Tibial artery (tissue), 4 donors: ENCODE measurements at regions not wholly inside any gene's neighbourhood (a gene's known extent, or its start where the extent isn't known, plus 50 kb on each side); places are given as distances from the start of the nearest gene placed in this dataset.
"Not testable (repeated sequence)": the region's sequence is repeated elsewhere in the genome, so short reads cannot be mapped to it uniquely, and the experiment has no call there.

ENCODE experiments used
- DNase-seq, 2 donors: peaks; one replicate each; pipeline ENCODE4 v3.0.0-alpha.2; 2019
- H3K27ac ChIP-seq, 2 donors: fragments of 200-600 bp; sonication (generic) in 1 of 2; 1 replicate in 1 of 2; 2 replicates in 1 of 2; pipeline ENCODE4 v1.5.1; 2018 to 2019; ENCODE audit warnings: mild to moderate bottlenecking in 1 of 2
- H3K27me3 ChIP-seq, 2 donors: fragments of 200-600 bp; sonication (generic) in 1 of 2; one replicate each; pipeline versions ENCODE4 v1.5.1 to v1.6.0; 2016 to 2019
- H3K36me3 ChIP-seq, 3 donors: fragments of 200-600 bp; sonication (generic) in 2 of 3; one replicate each; pipeline ENCODE4 v1.5.1; 2016 to 2019; ENCODE audit warnings: mild to moderate bottlenecking in 2 of 3
- H3K4me1 ChIP-seq, 4 donors: fragments of 200-600 bp; sonication (generic) in 2 of 4; 1 replicate in 3 of 4; 2 replicates in 1 of 4; pipeline ENCODE4 v1.5.1; 2016 to 2019
- H3K4me3 ChIP-seq, 2 donors: fragments of 200-600 bp; sonication (generic) in 1 of 2; 1 replicate in 1 of 2; 2 replicates in 1 of 2; pipeline ENCODE4 v1.5.1; 2018 to 2019; ENCODE audit warnings: mild to moderate bottlenecking in 2 of 2
- H3K9me3 ChIP-seq, 3 donors: fragments of 200-600 bp; sonication (generic) in 1 of 3; one replicate each; pipeline ENCODE4 v1.5.1; 2016 to 2019
- CTCF ChIP-seq, 2 experiments: fragments of 200-600 bp in 1 of 2; fragments of 450-650 bp in 1 of 2; IDR thresholded peaks; one replicate each; pipeline ENCODE4 v1.5.1; 2017 to 2019; ENCODE audit warnings: antibody characterized with exemption in 2 of 2, mild to moderate bottlenecking in 1 of 2, moderate library complexity in 1 of 2
- intact Hi-C: fragments of 100-400 bp; cut with DNase I; formaldehyde crosslinking; loops from one replicate; pipeline ENCODE4 v1.15.0; 2023; ENCODE audit warnings: low total_unique reads

GRCh38 chr2:139574371-139574770, 794.2 kb upstream of the NXPH2 start:
- intact Hi-C loops, result no loop called here
- no peak for DNase-seq
- Histone ChIP-seq H3K36me3 (no peaks in the 10 kb centered on the region), H3K9me3 (no peaks in the 10 kb centered on the region), H3K4me1 (no peaks in the 10 kb centered on the region), H3K27ac (no peak overlapping the region), H3K27me3 (no peaks in the 10 kb centered on the region), H3K4me3 (no peak overlapping the region)
- no peak for TF ChIP-seq CTCF (IDR thresholded peaks at IDR 0.05)

- TF ChIP-seq CTCF (IDR thresholded peaks at IDR 0.05), result no peak
- no peak for DNase-seq
- Histone ChIP-seq H3K27ac (no peak overlapping the region), H3K4me3 (no peak overlapping the region), H3K36me3 (no peaks in the 10 kb centered on the region), H3K27me3 (no peaks in the 10 kb centered on the region), H3K4me1 (no peaks in the 10 kb centered on the region), H3K9me3 (no peaks in the 10 kb centered on the region)
- intact Hi-C loops, result no loop called here
Measured at GRCh38 chr2:139556789-139557188, 776.6 kb upstream of the NXPH2 start.

- Histone ChIP-seq H3K4me3 (no peak overlapping the region), H3K36me3 (no peaks in the 10 kb centered on the region), H3K27ac (no peak overlapping the region), H3K27me3 (no peaks in the 10 kb centered on the region), H3K4me1 (no peaks in the 10 kb centered on the region), H3K9me3 (no peaks in the 10 kb centered on the region)
- TF ChIP-seq CTCF (IDR thresholded peaks at IDR 0.05), result no peak
- intact Hi-C loops, result no loop called here
- DNase-seq, result no peak
Measured at GRCh38 chr2:139550873-139551272, 770.7 kb upstream of the NXPH2 start.

- no peak for DNase-seq
- Histone ChIP-seq H3K9me3 (no peaks in the 10 kb centered on the region), H3K36me3 (no peaks in the 10 kb centered on the region), H3K27me3 (no peaks in the 10 kb centered on the region), H3K4me3 (no peak overlapping the region), H3K27ac (no peak overlapping the region), H3K4me1 (no peaks in the 10 kb centered on the region)
- TF ChIP-seq CTCF (IDR thresholded peaks at IDR 0.05), result no peak
- intact Hi-C loops, result no loop called here
Measured at GRCh38 chr2:139550341-139550740, 770.2 kb upstream of the NXPH2 start.

GRCh38 chr2:139544186-139544851, 764.1 kb upstream of the NXPH2 start:
- no peaks in the 10 kb centered on the region for H3K9me3 ChIP-seq
- H3K27ac ChIP-seq, result no peak overlapping the region
- H3K27me3 ChIP-seq, result no peaks in the 10 kb centered on the region
- TF ChIP-seq CTCF (IDR thresholded peaks at IDR 0.05), result no peak
- no peaks in the 10 kb centered on the region for H3K36me3 ChIP-seq
- H3K4me3 ChIP-seq, result no peak overlapping the region
- intact Hi-C loops, result no loop called here
- no peaks in the 10 kb centered on the region for H3K4me1 ChIP-seq
- no peak for DNase-seq

- DNase-seq, intact Hi-C loops, H3K4me3 ChIP-seq, H3K9me3 ChIP-seq, H3K27me3 ChIP-seq, H3K4me1 ChIP-seq, H3K36me3 ChIP-seq, H3K27ac ChIP-seq: not testable (repeated sequence)
Measured at GRCh38 chr2:139538332-139539020, 758.3 kb upstream of the NXPH2 start.
